Astrocyte of the cerebellum (primary cell): ENCODE measurements at regions not wholly inside any gene's neighbourhood (a gene's known extent, or its start where the extent isn't known, plus 50 kb on each side); places are given as distances from the start of the nearest gene placed in this dataset.
"Not testable (repeated sequence)": the region's sequence is repeated elsewhere in the genome, so short reads cannot be mapped to it uniquely, and the experiment has no call there.

ENCODE experiments used
- DNase-seq: peaks from one replicate; pipeline ENCODE4 v3.0.0-alpha.2; 2011; ENCODE audit warnings: low read depth
- H3K4me3 ChIP-seq: 2 replicates; pipeline ENCODE4 v1.5.1; 2011; ENCODE audit warnings: mild to moderate bottlenecking, low read depth, low read length, moderate library complexity
- CTCF ChIP-seq: IDR thresholded peaks from 2 replicates; pipeline ENCODE4 v1.5.1; 2012; ENCODE audit warnings: low read length, low read depth, moderate library complexity, mild to moderate bottlenecking; ENCODE audit errors: missing control alignments
- in situ Hi-C: cut with HindIII; loops from 2 replicates; pipeline ENCODE4 v1.10.0; 2017; ENCODE audit warnings: low sequenced_read_pairs

- in situ Hi-C loops, result no loop called here
- no peak overlapping the region for H3K4me3 ChIP-seq
- no peak for DNase-seq
- TF ChIP-seq CTCF, result no peak
These were observed 115.3 kb upstream of the NDUFV2 start for GRCh38 chr18:8987241-8987640.

- no peak overlapping the region for H3K4me3 ChIP-seq
- peak; percentile 93 for TF ChIP-seq CTCF
- in situ Hi-C loops, result no loop called here
- peak; percentile 52 for DNase-seq
These were observed 114.1 kb upstream of the NDUFV2 start for GRCh38 chr18:8988260-8988871.

DNA sequence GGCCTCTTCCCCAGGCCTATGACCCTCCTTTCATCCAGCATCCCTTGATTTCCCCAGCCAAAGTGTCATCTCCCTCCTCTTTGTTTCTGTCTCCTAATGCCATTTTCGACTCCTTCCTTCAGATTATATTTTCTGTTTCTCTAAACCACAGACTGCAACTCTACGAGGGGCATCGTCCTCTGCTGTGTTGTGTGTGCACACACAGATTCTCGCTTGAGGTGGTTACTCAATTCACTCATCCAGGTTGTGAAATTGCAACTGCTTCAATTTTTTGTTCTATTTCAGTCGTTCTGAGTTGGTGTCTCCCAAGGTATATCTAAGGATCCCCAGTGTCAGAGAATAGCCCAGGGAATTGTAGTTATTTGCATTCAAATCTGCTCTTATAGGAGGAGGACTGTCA lies 113.5 kb upstream of the NDUFV2 start:
- DNase-seq, result no peak
- TF ChIP-seq CTCF, result no peak
- H3K4me3 ChIP-seq, result no peak overlapping the region
- in situ Hi-C loops, result no loop called here

DNA sequence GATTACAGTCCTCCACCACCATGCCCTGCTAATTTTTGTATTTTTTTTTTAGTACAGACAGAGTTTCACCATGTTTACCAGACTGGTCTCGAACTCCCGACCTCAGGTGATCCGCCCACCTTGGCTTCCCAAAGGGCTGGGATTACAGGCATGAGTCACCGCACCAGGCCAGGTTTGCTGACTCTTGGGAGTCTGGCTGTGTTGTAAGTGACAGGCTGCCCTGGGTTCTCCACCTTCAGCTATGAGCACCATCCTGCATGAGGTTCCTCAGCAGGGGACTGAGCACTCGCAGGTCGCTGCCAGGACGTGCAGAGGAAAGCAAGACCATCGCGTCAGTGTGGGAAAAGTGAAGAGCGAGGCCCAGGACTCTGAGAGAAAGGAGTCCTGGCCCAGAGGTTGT lies 112.6 kb upstream of the NDUFV2 start:
- no peak for DNase-seq
- H3K4me3 ChIP-seq, result no peak overlapping the region
- in situ Hi-C loops, result no loop called here
- TF ChIP-seq CTCF, result no peak

DNA sequence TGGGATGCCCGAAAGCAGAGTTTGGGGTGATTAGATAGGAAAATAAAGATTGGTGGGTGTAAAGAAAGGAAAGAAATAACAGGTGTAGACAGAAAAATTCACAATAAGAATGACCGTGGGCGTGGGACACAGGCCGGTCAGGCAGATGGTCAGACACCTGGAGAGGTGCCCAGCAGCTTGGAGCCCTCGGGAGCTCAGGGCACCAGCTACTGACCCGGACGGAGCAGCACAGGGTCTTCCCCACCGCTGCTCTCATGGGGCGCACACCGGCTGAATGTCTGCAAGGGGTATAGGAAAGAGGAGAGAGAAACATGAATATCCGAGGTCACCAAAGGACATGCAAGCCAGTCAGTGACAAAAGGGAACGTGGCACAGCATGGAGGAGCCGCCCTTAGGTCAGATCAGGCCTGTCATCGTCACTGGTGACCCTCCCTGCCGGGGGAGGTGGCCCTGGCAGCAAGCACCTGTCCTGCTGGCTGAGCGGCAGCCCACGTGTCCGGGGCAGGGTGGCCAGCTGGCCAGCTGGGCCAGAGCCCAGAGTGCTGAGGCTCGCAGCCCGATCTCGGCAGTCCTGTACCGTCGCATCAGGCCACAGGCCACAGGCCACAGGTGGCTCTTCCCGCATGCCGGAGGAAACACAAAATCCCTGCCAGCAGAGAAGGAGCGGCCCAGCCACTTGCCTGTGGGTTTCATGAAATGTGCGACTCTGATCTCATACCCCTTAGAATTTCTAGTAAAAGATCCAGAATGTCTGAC lies 112.0 kb upstream of the NDUFV2 start:
- no peak for TF ChIP-seq CTCF
- in situ Hi-C loops, result no loop called here
- H3K4me3 ChIP-seq, result no peak overlapping the region
- no peak for DNase-seq

DNA sequence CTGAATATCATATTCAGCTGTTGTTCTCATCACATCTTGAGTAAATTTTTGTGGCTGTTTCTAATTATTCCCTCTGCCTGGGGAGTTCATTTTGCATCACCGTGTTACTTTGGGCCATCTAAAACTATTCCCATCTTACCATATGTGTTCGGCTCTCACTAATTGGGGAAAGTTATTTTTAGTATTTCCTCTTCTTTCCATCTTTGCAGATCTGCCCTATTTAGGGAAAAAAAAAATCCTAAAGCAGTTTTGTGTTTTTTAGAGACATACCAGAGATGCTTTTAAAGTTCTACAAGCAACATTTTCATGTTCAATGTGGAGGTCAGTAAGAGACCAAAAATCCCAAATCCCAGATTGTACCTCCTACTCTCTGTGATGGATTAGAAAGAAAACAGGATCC lies 111.3 kb upstream of the NDUFV2 start:
- no peak overlapping the region for H3K4me3 ChIP-seq
- TF ChIP-seq CTCF, result no peak
- in situ Hi-C loops, result no loop called here
- no peak for DNase-seq

- H3K4me3 ChIP-seq, in situ Hi-C loops, DNase-seq: not testable (repeated sequence)
These were observed 110.0 kb upstream of the NDUFV2 start for GRCh38 chr18:8992500-8992899.
